ENCODE measurements at regions not wholly inside any gene's neighbourhood (a gene's known extent, or its start where the extent isn't known, plus 50 kb on each side); places are given as distances from the start of the nearest gene placed in this dataset.

- intact Hi-C loops (cut with micrococcal nuclease) = no loop called here
- peaks cover 8% of the 10 kb centered on the region for H3K27me3 Mint-ChIP-seq
- H3K27ac Mint-ChIP-seq = no peak overlapping the region
These were observed 123.6 kb downstream of the TUSC7 start for GRCh38 chr3:116833202-116833601.

GRCh38 chr3:116834816-116835215 is 125.2 kb downstream of the TUSC7 start:
- H3K9me3 Mint-ChIP-seq = no peaks in the 10 kb centered on the region
- H3K27ac Mint-ChIP-seq = no peak overlapping the region
- H3K36me3 Mint-ChIP-seq (ENCODE audit: low read depth) = no peaks in the 10 kb centered on the region
- peaks cover 8% of the 10 kb centered on the region for H3K27me3 Mint-ChIP-seq
- no peaks in the 10 kb centered on the region for H3K4me1 Mint-ChIP-seq (ENCODE audit: low read depth)
- no peak overlapping the region for H3K4me3 Mint-ChIP-seq
- intact Hi-C loops (cut with micrococcal nuclease) = no loop called here

More at GRCh38 chr3:116833202-116833601, 123.6 kb downstream of the TUSC7 start:
- Mint-ChIP-seq H3K4me3 (no peak overlapping the region), H3K36me3 (ENCODE audit: low read depth) (no peaks in the 10 kb centered on the region), H3K4me1 (ENCODE audit: low read depth) (no peaks in the 10 kb centered on the region), H3K9me3 (no peaks in the 10 kb centered on the region)

GRCh38 chr3:116835658-116836057 is 126.1 kb downstream of the TUSC7 start:
- Mint-ChIP-seq H3K4me1 (ENCODE audit: low read depth) (no peaks in the 10 kb centered on the region), H3K9me3 (no peaks in the 10 kb centered on the region), H3K27ac (no peak overlapping the region), H3K4me3 (no peak overlapping the region), H3K27me3 (peaks cover 7% of the 10 kb centered on the region), H3K36me3 (ENCODE audit: low read depth) (no peaks in the 10 kb centered on the region)
- intact Hi-C loops (cut with micrococcal nuclease) = no loop called here

- intact Hi-C loops (cut with micrococcal nuclease) = no loop called here
- Mint-ChIP-seq H3K27me3 (peaks cover 7% of the 10 kb centered on the region), H3K9me3 (no peaks in the 10 kb centered on the region), H3K36me3 (ENCODE audit: low read depth) (no peaks in the 10 kb centered on the region), H3K4me3 (no peak overlapping the region), H3K4me1 (ENCODE audit: low read depth) (no peaks in the 10 kb centered on the region), H3K27ac (no peak overlapping the region)
These were observed 126.7 kb downstream of the TUSC7 start for GRCh38 chr3:116836286-116836685.

DNA sequence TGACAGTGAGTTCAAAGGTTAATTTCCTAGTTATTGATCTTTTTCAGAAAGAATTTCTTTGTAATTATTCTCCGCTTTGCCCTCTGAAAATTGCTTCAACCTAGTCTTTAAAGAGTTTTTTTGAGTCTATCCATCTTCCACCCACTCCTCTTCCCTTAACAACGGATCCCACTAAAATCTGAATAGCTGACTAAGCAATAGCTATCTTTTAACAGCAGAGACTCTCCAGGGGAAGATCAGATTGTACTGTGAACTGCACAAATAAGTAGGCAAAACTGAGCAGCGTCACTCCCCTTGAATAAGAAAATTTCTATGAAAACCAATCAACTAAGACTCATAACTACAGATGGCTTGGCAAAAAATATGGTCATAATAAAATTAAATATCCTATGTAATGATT is 127.9 kb downstream of the TUSC7 start:
- peaks cover 7% of the 10 kb centered on the region for H3K27me3 Mint-ChIP-seq
- no peak overlapping the region for H3K27ac Mint-ChIP-seq
- no peaks in the 10 kb centered on the region for H3K36me3 Mint-ChIP-seq (ENCODE audit: low read depth)
- no peak overlapping the region for H3K4me3 Mint-ChIP-seq
- intact Hi-C loops (cut with micrococcal nuclease) = no loop called here
- no peaks in the 10 kb centered on the region for H3K4me1 Mint-ChIP-seq (ENCODE audit: low read depth)
- H3K9me3 Mint-ChIP-seq = no peaks in the 10 kb centered on the region

- no peak overlapping the region for H3K27ac Mint-ChIP-seq
- H3K4me1 Mint-ChIP-seq (ENCODE audit: low read depth) = no peaks in the 10 kb centered on the region
- no peak overlapping the region for H3K4me3 Mint-ChIP-seq
- H3K27me3 Mint-ChIP-seq = peaks cover 1% of the 10 kb centered on the region
- no peaks in the 10 kb centered on the region for H3K36me3 Mint-ChIP-seq (ENCODE audit: low read depth)
- H3K9me3 Mint-ChIP-seq = no peaks in the 10 kb centered on the region
- intact Hi-C loops (cut with micrococcal nuclease) = no loop called here
These were observed 131.6 kb downstream of the TUSC7 start for GRCh38 chr3:116841003-116841735.

GRCh38 chr3:116842254-116842957 is 132.8 kb downstream of the TUSC7 start:
- H3K36me3 Mint-ChIP-seq (ENCODE audit: low read depth) = no peaks in the 10 kb centered on the region
- H3K4me1 Mint-ChIP-seq (ENCODE audit: low read depth) = no peaks in the 10 kb centered on the region
- H3K9me3 Mint-ChIP-seq = no peaks in the 10 kb centered on the region
- H3K27ac Mint-ChIP-seq = no peak overlapping the region
- H3K4me3 Mint-ChIP-seq = no peak overlapping the region
- peaks cover 1% of the 10 kb centered on the region for H3K27me3 Mint-ChIP-seq
- intact Hi-C loops (cut with micrococcal nuclease) = no loop called here

GRCh38 chr3:116848248-116848829 is 138.8 kb downstream of the TUSC7 start:
- Mint-ChIP-seq H3K36me3 (ENCODE audit: low read depth) (no peaks in the 10 kb centered on the region), H3K27me3 (no peaks in the 10 kb centered on the region), H3K9me3 (peaks cover 9% of the 10 kb centered on the region), H3K27ac (no peak overlapping the region), H3K4me3 (no peak overlapping the region), H3K4me1 (ENCODE audit: low read depth) (no peaks in the 10 kb centered on the region)
- intact Hi-C loops (cut with micrococcal nuclease) = no loop called here

DNA sequence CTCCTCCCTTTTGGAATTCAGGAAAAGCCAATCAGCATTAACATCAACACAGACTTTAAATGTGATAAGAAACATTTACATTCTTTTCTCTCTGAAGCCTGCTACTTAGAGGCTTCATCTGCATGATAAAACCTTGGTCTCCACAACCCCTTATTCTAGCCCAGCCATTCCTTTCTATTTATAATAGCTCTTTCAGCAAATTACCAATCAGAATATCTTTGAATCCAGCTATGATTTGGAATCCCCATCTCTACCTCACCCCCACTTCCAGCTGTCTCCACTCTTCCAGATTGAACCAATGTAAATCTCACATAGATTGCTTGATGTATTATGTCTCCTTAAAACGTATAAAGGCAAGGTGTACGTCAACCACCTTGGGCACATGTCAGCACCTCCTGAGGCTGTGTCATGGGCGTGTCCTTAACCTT is 139.7 kb downstream of the TUSC7 start:
- no peaks in the 10 kb centered on the region for H3K36me3 Mint-ChIP-seq (ENCODE audit: low read depth)
- no peak overlapping the region for H3K27ac Mint-ChIP-seq
- H3K4me1 Mint-ChIP-seq (ENCODE audit: low read depth) = no peaks in the 10 kb centered on the region
- no peak overlapping the region for H3K4me3 Mint-ChIP-seq
- H3K9me3 Mint-ChIP-seq = peaks cover 9% of the 10 kb centered on the region
- H3K27me3 Mint-ChIP-seq = no peaks in the 10 kb centered on the region
- intact Hi-C loops (cut with micrococcal nuclease) = no loop called here

DNA sequence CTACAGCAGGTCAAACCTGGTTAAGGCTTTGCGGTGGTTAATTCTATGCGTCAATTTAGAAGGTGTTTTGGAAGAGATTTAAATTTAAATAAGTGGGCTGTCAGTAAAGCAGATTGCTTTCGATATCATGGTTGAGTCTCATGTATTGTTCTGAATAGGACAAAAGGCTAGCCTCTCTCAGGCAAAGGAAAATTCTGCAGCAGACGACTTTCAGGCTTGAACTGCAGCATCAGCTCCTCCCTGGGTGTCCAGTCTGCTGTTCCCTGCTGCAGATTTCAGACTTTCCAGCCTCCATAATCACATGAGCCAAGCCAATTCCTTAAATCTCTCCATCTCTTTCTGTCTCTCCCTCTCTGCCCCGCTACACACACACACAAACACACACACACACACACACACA is 143.2 kb downstream of the TUSC7 start:
- Mint-ChIP-seq H3K9me3 (peaks cover 9% of the 10 kb centered on the region), H3K4me1 (ENCODE audit: low read depth) (no peaks in the 10 kb centered on the region), H3K27me3 (no peaks in the 10 kb centered on the region), H3K4me3 (no peak overlapping the region), H3K27ac (no peak overlapping the region), H3K36me3 (ENCODE audit: low read depth) (no peaks in the 10 kb centered on the region)
- intact Hi-C loops (cut with micrococcal nuclease) = no loop called here

- Mint-ChIP-seq H3K36me3 (ENCODE audit: low read depth) (no peaks in the 10 kb centered on the region), H3K27me3 (no peaks in the 10 kb centered on the region), H3K27ac (no peak overlapping the region), H3K9me3 (no peaks in the 10 kb centered on the region), H3K4me3 (no peak overlapping the region), H3K4me1 (ENCODE audit: low read depth) (no peaks in the 10 kb centered on the region)
- intact Hi-C loops (cut with micrococcal nuclease) = no loop called here
These were observed 153.7 kb downstream of the TUSC7 start for GRCh38 chr3:116863270-116863770.

DNA sequence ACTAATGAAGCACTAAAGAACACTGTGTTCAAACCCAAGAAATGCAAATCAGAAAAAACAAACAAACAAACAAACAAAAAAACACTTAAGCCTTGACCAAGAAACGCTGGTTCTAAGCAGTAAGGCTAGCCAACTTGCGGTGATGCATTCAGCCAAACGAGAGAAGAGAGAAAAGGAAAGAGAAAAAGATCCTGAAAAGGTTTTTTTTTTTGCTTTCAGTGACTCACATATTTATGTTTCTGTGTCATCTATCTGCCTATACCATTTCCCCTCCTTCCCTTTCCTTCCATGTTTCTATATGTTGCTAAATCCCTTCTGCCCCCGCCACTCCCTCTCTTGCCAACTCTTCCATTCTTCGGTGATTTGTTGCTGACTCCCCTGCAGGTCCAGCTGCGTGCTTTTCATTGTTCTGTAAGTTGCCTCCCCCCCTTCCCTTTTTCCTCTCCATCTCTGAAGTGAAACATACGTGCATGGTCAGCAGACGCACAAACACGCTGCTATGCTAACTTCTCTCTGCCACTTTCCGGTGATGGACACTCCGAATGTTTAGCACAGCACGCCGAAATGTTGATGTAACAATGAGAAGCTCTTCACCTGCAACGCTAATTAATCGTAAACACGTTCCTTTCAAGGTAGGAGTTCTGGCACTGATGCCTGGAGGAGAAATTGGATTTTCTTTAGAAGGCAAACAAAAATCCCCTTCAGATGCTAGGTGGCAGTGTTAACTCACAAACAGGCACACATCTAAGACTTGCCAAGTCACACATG is 154.4 kb downstream of the TUSC7 start:
- intact Hi-C loops (cut with micrococcal nuclease) = no loop called here
- Mint-ChIP-seq H3K4me1 (ENCODE audit: low read depth) (no peaks in the 10 kb centered on the region), H3K4me3 (no peak overlapping the region)

DNA sequence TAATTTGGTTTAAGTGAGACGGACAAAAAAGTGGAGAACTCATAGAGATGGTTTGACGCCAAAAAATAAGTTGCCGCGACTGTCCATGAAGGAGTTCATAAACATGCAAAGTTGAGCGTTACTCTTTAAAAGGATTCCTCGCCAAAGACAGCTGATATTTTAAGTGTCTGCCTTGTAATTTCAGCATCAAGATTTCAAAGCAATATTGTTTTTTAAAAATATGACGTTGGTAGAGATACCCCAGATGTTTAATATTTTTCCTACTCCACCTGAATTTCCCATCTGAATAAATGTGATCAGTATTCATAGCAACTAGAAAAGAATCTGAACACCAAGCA is 155.0 kb downstream of the TUSC7 start:
- Mint-ChIP-seq H3K27ac (no peak overlapping the region), H3K4me1 (ENCODE audit: low read depth) (no peaks in the 10 kb centered on the region), H3K4me3 (no peak overlapping the region), H3K9me3 (no peaks in the 10 kb centered on the region), H3K36me3 (ENCODE audit: low read depth) (no peaks in the 10 kb centered on the region), H3K27me3 (no peaks in the 10 kb centered on the region)
- intact Hi-C loops (cut with micrococcal nuclease) = no loop called here

More for the DNA sequence above, 154.4 kb downstream of the TUSC7 start:
- Mint-ChIP-seq H3K9me3 (no peaks in the 10 kb centered on the region), H3K36me3 (ENCODE audit: low read depth) (no peaks in the 10 kb centered on the region), H3K27me3 (no peaks in the 10 kb centered on the region), H3K27ac (no peak overlapping the region)

GRCh38 chr3:116870379-116870778 is 160.8 kb downstream of the TUSC7 start:
- H3K9me3 Mint-ChIP-seq = no peaks in the 10 kb centered on the region
- H3K27me3 Mint-ChIP-seq = no peaks in the 10 kb centered on the region
- H3K36me3 Mint-ChIP-seq (ENCODE audit: low read depth) = no peaks in the 10 kb centered on the region
- H3K27ac Mint-ChIP-seq = no peak overlapping the region
- no peaks in the 10 kb centered on the region for H3K4me1 Mint-ChIP-seq (ENCODE audit: low read depth)
- intact Hi-C loops (cut with micrococcal nuclease) = no loop called here
- H3K4me3 Mint-ChIP-seq = no peak overlapping the region
